Hepatocyte (in vitro differentiated cells): ENCODE measurements at regions not wholly inside any gene's neighbourhood (a gene's known extent, or its start where the extent isn't known, plus 50 kb on each side); places are given as distances from the start of the nearest gene placed in this dataset.
A peak's percentile ranks its signal among the peaks of the same experiment; 100 is the strongest.

Experiments
- DNase-seq: peaks from one replicate; pipeline ENCODE4 v3.0.0-alpha.2; 2016; ENCODE audit warnings: low spot score
- H2AFZ ChIP-seq: fragments of 200-600 bp; sonication (generic); 2 replicates; pipeline ENCODE4 v1.6.0; 2016; ENCODE audit warnings: antibody characterized with exemption, mild to moderate bottlenecking
- H3K27ac ChIP-seq: fragments of 200-600 bp; sonication (generic); 2 replicates; pipeline ENCODE4 v1.5.1; 2016; ENCODE audit warnings: mild to moderate bottlenecking
- H3K27me3 ChIP-seq: fragments of 200-600 bp; sonication (generic); 2 replicates; pipeline ENCODE4 v1.6.1; 2016
- H3K36me3 ChIP-seq: fragments of 200-600 bp; sonication (generic); replicated peaks from 2 replicates; pipeline ENCODE4 v1.5.1; 2016; ENCODE audit warnings: low read depth; ENCODE audit not compliant: insufficient read depth
- H3K4me1 ChIP-seq: fragments of 200-600 bp; sonication (generic); 2 replicates; pipeline ENCODE4 v1.5.1; 2016; ENCODE audit warnings: mild to moderate bottlenecking, moderate library complexity; ENCODE audit not compliant: insufficient read depth
- H3K4me2 ChIP-seq: fragments of 200-600 bp; sonication (generic); 2 replicates; pipeline ENCODE4 v1.6.0; 2016
- H3K4me3 ChIP-seq: fragments of 200-600 bp; sonication (generic); 2 replicates; pipeline ENCODE4 v1.5.1; 2016; ENCODE audit warnings: mild to moderate bottlenecking
- H3K79me2 ChIP-seq: fragments of 200-600 bp; sonication (generic); 2 replicates; pipeline ENCODE4 v1.6.0; 2017; ENCODE audit warnings: mild to moderate bottlenecking
- H3K9me2 ChIP-seq: fragments of 200-600 bp; sonication (generic); replicated peaks from 2 replicates; pipeline ENCODE4 v1.6.0; 2017; ENCODE audit warnings: mild to moderate bottlenecking; ENCODE audit not compliant: insufficient read depth
- H3K9me3 ChIP-seq: fragments of 200-600 bp; sonication (generic); 2 replicates; pipeline ENCODE4 v1.5.1; 2016; ENCODE audit warnings: low read depth, mild to moderate bottlenecking
- H4K20me1 ChIP-seq: fragments of 200-600 bp; sonication (generic); 2 replicates; pipeline ENCODE4 v1.6.0; 2016; ENCODE audit warnings: mild to moderate bottlenecking; ENCODE audit not compliant: insufficient read depth, poor library complexity, severe bottlenecking
- CTCF ChIP-seq: fragments of 200-600 bp; sonication (generic); IDR thresholded peaks from 2 replicates; pipeline ENCODE4 v1.5.1; 2016; ENCODE audit warnings: antibody characterized with exemption, mild to moderate bottlenecking; ENCODE audit not compliant: poor library complexity
- EZH2 ChIP-seq: fragments of 200-600 bp; sonication (generic); IDR thresholded peaks from 2 replicates; pipeline ENCODE4 v1.6.1; 2016; ENCODE audit warnings: antibody characterized with exemption, mild to moderate bottlenecking, borderline replicate concordance
- EZH2phosphoT487 ChIP-seq: fragments of 200-600 bp; sonication (generic); IDR thresholded peaks from one replicate; pipeline ENCODE4 v1.6.1; 2018; ENCODE audit warnings: antibody characterized with exemption, mild to moderate bottlenecking, low read depth, moderate library complexity; ENCODE audit not compliant: unreplicated experiment, severe bottlenecking
- WGBS: methylation state at CpG from one replicate; pipeline ENCODE4 v1.1.6; 2016; ENCODE audit warnings: low lambda C conversion rate; ENCODE audit errors: missing lambda C conversion rate; 5-methylcytosine and 5-hydroxymethylcytosine counted together

DNA sequence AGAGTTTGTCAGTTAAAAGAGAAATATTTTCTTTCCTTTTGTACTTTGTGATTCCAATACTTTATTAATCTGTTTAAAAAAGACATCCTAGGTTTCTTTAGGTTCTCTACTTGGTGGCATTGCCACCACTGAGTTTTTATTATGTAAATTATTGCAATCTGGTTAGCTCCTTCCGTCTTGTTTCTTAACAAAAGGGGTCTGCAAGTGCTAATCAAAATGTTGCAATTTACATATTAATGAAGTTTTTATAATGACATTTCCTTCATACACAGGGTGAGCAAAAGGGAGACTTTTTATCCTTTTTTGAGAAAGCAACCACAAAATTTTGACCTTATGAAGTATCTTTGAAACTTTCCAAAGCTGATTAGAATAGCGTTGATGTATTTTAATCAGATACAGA, 1307.3 kb downstream of the ROBO2 start:
- WGBS: 78% methylated on average over 2 of the region's 2 CpGs
- no peak overlapping the region for H3K27ac ChIP-seq
- no peaks in the 10 kb centered on the region for H4K20me1 ChIP-seq
- H3K9me2 ChIP-seq: no peaks in the 10 kb centered on the region
- H3K27me3 ChIP-seq: no peaks in the 10 kb centered on the region
- no peaks in the 10 kb centered on the region for H3K36me3 ChIP-seq
- H3K79me2 ChIP-seq: no peaks in the 10 kb centered on the region
- H3K9me3 ChIP-seq: no peaks in the 10 kb centered on the region
- H3K4me2 ChIP-seq: no peak overlapping the region
- no peak for DNase-seq
- H3K4me3 ChIP-seq: no peak overlapping the region
- no peak for TF ChIP-seq EZH2phosphoT487
- TF ChIP-seq CTCF: no peak
- no peak for TF ChIP-seq EZH2
- peaks cover 6% of the 10 kb centered on the region for H3K4me1 ChIP-seq
- no peak overlapping the region for H2AFZ ChIP-seq

GRCh38 chr3:78348664-78349063, 1308.8 kb downstream of the ROBO2 start:
- no peaks in the 10 kb centered on the region for H3K79me2 ChIP-seq
- H2AFZ ChIP-seq: no peak overlapping the region
- peaks cover 6% of the 10 kb centered on the region for H3K4me1 ChIP-seq
- 88% methylated on average over 3 of the region's 3 CpGs for WGBS
- H3K4me2 ChIP-seq: no peak overlapping the region
- H3K27ac ChIP-seq: no peak overlapping the region
- no peak for TF ChIP-seq EZH2
- no peak for TF ChIP-seq CTCF
- TF ChIP-seq EZH2phosphoT487: no peak
- DNase-seq: no peak
- H3K9me2 ChIP-seq: no peaks in the 10 kb centered on the region
- H3K4me3 ChIP-seq: no peak overlapping the region
- no peaks in the 10 kb centered on the region for H3K9me3 ChIP-seq
- H3K36me3 ChIP-seq: no peaks in the 10 kb centered on the region
- H3K27me3 ChIP-seq: no peaks in the 10 kb centered on the region
- no peaks in the 10 kb centered on the region for H4K20me1 ChIP-seq

DNA sequence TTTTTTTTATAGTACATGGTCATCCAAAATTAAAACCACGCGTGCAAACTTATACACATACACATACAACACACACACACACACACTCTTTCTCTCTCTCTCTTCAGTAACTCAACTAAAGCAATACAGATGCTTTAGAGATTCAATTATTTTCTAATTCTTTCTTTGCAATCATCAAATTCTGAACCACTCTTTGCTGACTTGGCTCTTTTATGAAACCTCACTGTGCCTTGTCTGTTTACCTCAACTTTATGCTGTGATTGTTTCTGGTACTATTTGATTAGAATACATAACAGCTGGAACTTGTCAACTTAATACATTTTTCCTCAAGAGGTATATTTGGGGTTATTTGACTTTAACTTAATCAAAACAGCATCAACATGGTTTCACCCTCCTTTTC, 1309.7 kb downstream of the ROBO2 start:
- no peak overlapping the region for H3K4me3 ChIP-seq
- H3K4me2 ChIP-seq: no peak overlapping the region
- H3K9me2 ChIP-seq: no peaks in the 10 kb centered on the region
- 88% methylated on average over 2 of the region's 2 CpGs for WGBS
- no peaks in the 10 kb centered on the region for H3K9me3 ChIP-seq
- TF ChIP-seq EZH2phosphoT487 (no peak), EZH2 (no peak), CTCF (no peak)
- peaks cover 6% of the 10 kb centered on the region for H3K4me1 ChIP-seq
- DNase-seq: no peak
- peak overlapping the region; percentile 17 for H2AFZ ChIP-seq
- no peaks in the 10 kb centered on the region for H3K27me3 ChIP-seq
- H4K20me1 ChIP-seq: no peaks in the 10 kb centered on the region
- H3K36me3 ChIP-seq: no peaks in the 10 kb centered on the region
- no peak overlapping the region for H3K27ac ChIP-seq
- H3K79me2 ChIP-seq: no peaks in the 10 kb centered on the region

DNA sequence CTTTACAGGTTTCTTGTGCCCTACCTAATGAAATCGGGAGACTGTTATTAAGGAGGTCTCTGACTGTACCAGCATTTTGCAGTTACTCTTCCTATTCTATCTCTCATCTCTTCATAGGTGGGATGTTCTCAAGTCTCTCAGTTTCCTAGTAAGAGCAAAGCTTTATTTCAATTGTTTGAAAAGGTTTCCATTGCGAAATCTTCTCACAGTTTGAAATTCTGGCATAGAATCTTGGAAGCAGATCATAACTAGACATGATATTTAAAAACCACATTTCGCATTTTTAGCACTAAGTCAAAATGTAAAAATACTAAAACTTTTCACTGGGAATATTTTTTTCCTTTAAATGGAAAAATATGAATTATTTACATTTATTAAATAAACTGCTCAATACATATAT, 1311.4 kb downstream of the ROBO2 start:
- no peaks in the 10 kb centered on the region for H3K9me2 ChIP-seq
- no peaks in the 10 kb centered on the region for H3K9me3 ChIP-seq
- H3K79me2 ChIP-seq: no peaks in the 10 kb centered on the region
- WGBS: 97% methylated on average over 3 of the region's 3 CpGs
- H2AFZ ChIP-seq: no peak overlapping the region
- no peaks in the 10 kb centered on the region for H3K36me3 ChIP-seq
- DNase-seq: no peak
- H3K27ac ChIP-seq: no peak overlapping the region
- TF ChIP-seq EZH2phosphoT487 (no peak), EZH2 (no peak), CTCF (no peak)
- no peak overlapping the region for H3K4me2 ChIP-seq
- no peaks in the 10 kb centered on the region for H4K20me1 ChIP-seq
- no peak overlapping the region for H3K4me3 ChIP-seq
- H3K27me3 ChIP-seq: no peaks in the 10 kb centered on the region
- peaks cover 6% of the 10 kb centered on the region for H3K4me1 ChIP-seq
